Stimulated activated CD4-positive, alpha-beta T cell treated with anti-CD3 and anti-CD28 coated beads, Interleukin-1b, Interleukin-23, amount 100 ng/mL, for 24 hours (primary cell): ENCODE measurements at regions not wholly inside any gene's neighbourhood (a gene's known extent, or its start where the extent isn't known, plus 50 kb on each side); places are given as distances from the start of the nearest gene placed in this dataset.
A peak's percentile ranks its signal among the peaks of the same experiment; 100 is the strongest.
"Not testable (repeated sequence)": the region's sequence is repeated elsewhere in the genome, so short reads cannot be mapped to it uniquely, and the experiment has no call there.

Source experiments
- DNase-seq, 4 experiments: peaks; one replicate each; pipeline ENCODE4 v3.0.0-alpha.2; 2020; ENCODE audit warnings: low read depth in 4 of 4, low spot score in 1 of 4

DNA sequence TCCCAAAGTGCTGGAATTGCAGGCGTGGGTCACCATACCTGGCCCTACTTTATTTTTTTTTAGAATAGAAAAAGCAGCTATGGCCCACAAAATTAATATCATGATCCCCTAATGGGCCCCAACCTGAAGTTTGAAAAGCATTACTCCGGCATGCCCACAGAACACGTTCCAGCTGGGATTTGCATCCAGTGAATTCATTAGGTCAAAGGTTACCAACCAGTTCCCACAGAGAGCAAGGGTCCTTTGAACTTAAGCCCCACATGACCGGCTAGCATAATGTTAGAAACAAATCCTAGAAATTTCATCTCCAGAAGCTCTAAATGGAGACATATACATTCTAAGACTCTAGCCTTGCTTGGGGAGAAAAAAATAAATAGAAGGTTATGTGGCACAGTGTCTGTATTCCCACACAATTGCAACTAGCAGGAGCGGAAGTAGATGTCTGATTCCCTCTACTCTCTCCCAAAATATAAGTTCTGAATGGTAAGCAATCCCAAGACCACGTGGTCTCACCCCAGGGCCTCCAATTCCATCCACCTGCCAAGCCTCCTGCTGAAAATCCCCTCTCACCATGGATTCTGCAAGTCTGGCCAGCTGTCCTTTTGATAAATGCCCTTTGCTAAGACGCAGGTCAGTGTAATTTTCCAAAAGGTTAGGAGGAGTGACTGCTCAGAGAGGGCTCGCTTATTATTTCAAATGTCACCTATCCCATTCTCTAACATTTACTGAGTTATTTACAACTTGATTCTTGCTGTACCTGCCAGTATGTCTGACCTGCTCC is 395.8 kb downstream of the NPIPA8 start:
- no peak for DNase-seq

DNA sequence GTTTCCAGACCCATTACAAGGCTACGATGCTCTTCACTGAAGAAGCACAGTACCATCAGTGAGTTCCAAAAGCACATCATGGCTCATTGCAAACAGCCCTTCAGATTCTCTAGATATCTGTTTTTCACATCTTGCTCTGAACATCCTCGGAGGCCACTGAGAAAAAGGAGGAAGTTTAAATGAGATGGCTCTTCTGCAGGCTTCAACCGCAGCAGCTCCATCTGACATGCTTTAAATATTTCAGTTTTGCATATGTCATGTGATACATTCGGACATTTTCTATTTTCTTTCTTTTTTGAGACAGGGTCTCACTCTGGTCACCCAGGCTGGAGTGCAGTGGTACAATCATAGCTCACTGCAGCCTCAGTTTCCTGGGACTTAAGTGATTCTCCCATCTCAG is 396.8 kb downstream of the NPIPA8 start:
- DNase-seq: no peak

DNA sequence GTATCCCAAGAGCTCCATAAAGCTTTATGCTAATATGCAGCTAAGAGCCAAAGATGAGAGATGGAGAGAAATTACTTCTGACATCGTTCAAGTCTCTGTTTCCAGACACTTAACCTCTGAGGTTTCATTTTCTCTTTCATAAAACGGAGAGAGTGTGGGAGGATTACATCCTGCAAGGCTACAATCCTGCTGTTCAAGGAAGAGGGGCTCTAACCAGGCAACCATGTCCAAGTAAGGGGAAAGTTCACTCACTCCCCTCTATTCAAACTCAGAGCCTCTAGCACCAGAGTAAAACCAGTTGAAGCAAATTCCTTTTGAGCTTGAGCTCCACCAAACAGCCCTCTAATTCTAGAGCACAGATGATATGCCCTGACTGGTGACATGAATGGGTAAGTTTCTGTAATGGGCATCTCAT is 397.4 kb downstream of the NPIPA8 start:
- DNase-seq: no peak

DNA sequence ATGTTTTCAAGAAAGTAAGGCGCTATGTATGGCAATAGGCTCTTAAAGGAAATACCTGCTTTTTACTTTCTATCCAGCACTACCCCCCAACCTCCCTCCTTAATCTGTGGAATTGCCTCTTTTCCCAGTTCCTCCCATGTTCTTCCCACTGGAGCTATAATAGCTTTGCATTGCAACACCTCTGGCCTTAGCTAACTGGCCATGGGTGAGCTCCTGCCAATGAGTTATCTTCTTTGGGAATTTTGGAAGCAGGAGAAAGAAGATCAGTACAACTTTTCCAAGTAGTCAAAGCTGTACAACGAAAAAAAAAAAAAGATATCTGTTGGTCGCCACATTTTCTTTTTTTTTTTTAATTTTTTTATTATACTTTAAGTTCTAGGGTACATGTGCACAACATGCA is 398.0 kb downstream of the NPIPA8 start:
- DNase-seq: no peak

- DNase-seq: no peak
These were observed 399.7 kb downstream of the NPIPA8 start for GRCh38 chr16:17936766-17937402.

GRCh38 chr16:17930280-17930679 is 406.3 kb downstream of the NPIPA8 start:
- DNase-seq: no peak

- no peak for DNase-seq
These were observed 409.6 kb downstream of the NPIPA8 start for GRCh38 chr16:17926866-17927399.

DNA sequence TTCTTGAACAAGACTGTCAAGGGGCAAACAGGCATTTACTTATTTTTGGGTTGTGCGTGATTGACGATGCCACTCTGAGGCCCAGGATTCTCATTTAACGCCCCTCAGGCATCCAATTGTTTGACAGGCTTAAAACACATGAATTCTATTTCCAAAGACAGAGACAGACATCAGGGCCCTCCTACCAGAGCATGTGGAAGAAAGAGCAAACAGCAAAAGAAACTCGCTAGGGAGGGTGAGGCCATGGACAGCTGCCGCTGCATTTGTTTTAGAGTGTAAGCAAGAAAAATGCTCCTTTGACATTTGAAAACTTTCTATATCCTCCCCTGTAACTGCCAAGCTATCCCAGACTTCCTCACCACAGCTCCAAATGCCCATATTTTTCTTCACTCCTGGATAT is 410.1 kb downstream of the NPIPA8 start:
- DNase-seq: no peak

GRCh38 chr16:17925761-17926160 is 410.8 kb downstream of the NPIPA8 start:
- DNase-seq: no peak

- peak; percentile 18 to 30 (median 26) for DNase-seq
These were observed 415.1 kb downstream of the NPIPA8 start for GRCh38 chr16:17921357-17921978.

DNA sequence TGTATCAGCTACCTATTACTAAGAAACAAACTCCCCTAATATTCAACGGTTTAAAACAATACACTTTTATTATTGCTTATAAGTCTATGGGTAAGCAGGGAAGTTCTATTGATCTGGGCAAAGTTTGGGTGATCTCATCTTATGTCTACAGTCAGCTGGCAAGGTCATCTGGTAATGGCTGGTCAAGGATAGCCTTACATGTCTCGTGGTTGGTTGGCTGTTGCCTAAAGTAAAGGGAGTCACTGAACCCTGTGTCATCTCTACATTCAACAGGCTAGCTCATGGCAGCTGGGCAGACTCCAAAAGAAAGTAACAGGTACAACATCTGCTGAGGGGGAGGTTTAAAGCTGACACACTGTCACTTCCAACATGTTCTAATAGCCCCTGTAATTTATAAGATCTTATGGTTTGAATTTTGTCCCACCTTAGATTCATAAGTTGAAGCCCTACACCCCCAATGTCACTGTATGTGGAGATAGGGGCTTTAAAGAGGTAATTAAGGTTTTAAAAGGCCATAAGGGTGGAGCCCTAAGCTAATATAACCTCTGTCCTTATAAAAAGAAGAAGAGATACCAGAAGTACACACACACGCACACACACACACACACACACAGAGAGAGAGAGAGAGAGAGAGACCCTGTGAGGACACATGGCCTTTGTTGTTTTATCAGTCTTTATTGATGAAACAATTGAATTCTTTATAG is 419.1 kb downstream of the NPIPA8 start:
- no peak for DNase-seq

GRCh38 chr16:17915791-17916190 is 420.7 kb downstream of the NPIPA8 start:
- no peak for DNase-seq

- no peak for DNase-seq
These were observed 422.4 kb downstream of the NPIPA8 start for GRCh38 chr16:17914168-17914567.

DNA sequence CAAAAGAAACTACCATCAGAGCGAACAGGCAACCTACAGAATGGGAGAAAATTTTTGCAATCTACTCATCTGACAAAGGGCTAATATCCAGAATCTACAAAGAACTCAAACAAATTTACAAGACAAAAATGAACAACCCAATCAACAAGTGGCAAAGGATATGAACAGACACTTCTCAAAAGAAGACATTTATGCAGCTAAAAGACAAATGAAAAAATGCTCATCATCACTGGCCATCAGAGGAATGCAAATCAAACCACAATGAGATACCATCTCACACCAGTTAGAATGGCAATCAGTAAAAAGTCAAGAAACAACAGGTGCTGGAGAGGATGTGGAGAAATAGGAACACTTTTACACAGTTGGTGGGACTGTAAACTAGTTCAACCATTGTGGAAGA is 425.0 kb downstream of the NPIPA8 start:
- not testable (repeated sequence) for DNase-seq

DNA sequence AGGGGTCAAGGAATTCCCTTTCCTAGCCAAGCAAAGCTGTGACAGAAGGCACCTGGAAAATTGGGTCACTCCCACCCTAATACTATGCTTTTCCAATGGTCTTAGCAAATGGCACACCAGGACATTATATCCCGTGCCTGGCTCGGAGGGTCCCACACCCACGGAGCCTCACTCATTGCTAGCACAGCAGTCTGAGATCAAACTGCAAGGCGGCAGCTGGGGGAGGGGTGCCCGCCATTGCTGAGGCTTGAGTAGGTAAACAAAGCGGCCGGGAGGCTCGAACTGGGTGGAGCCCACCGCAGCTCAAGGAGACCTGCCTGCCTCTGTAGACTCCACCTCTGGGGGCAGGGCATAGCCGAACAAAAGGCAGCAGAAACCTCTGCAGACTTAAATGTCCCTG is 429.9 kb downstream of the NPIPA8 start:
- DNase-seq: not testable (repeated sequence)

DNA sequence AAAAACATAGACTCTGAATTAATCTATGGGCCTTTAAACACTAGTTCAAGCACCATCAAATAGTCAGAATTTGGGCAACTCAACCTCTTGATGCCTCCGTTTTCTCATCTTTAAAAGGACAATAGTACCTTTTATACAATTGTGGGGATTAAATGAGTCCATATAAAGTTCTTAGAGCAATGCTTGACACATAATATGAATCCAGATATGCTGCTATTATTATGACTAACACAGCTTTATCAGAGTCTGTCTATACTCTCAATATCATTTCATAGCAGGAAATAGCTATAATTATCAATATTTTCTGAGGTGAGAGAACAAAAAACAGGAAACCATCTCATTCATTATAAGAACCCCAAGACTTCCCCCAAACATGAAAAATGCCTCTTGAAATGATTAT is 430.5 kb upstream of the XYLT1 start:
- no peak for DNase-seq

- no peak for DNase-seq
These were observed 428.4 kb upstream of the XYLT1 start for GRCh38 chr16:17899141-17899540.

- DNase-seq: no peak
These were observed 417.2 kb upstream of the XYLT1 start for GRCh38 chr16:17887963-17888362.

GRCh38 chr16:17885659-17886207 is 415.0 kb upstream of the XYLT1 start:
- no peak for DNase-seq

DNA sequence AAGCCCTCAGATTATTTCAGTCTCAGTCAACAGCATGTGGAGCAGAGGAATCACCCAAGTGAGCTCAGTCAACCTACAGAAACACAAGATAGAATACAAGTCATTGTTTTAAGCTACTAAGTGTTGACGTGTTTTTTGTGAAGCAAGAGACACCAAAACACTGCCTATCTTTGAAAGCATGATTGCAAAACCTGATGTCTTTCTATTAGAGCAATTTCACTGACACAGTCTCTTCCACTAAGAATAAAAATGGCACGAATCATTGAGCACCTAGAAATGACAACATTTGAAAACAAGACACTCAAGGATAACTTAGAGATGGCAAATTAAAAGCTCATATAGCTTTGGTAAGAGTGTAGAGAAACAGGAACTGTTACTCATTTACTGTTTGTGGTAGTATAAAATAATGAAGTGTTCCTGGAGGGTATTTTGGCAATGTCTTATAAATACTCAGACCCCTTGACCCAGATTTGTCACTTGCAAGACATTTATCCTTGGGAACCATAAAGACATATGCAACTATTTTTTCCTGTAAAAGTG is 407.1 kb upstream of the XYLT1 start:
- no peak for DNase-seq

GRCh38 chr16:17866996-17867395 is 396.2 kb upstream of the XYLT1 start:
- DNase-seq: no peak
